ENCODE measurements at regions not wholly inside any gene's neighbourhood (a gene's known extent, or its start where the extent isn't known, plus 50 kb on each side); places are given as distances from the start of the nearest gene placed in this dataset.

DNA sequence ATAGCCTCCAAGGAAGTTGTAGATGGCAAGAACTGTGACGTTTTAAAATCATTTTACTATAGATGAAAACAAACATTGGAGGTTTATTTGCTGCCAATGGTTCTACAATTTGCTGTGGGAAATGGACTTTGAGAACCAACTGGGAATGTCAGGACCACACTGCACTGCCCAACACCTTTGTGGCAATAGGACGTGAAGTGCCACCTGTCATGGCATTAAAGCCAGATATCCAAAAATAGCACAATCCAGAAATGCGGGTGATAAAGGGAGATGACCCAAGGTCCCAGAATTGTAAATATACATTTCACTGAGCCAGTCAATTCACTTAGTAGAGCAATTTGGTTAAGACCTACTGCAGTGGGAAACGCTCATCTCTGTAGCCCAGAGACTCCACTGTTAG, 116.4 kb downstream of the MPP7 start:
- DNase-seq, result no peak
- WGBS (ENCODE audit: low lambda C conversion rate), result 29% methylated on average over 4 of the region's 4 CpGs
- Histone ChIP-seq H2AFZ (ENCODE audit: low read depth) (no peak overlapping the region), H3K4me1 (ENCODE audit: control insufficient read depth in 1 of 2, insufficient read depth in 2 of 2, low read depth in 1 of 2, low read length in 1 of 2) (no peaks in the 10 kb centered on the region), H3K4me2 (no peak overlapping the region), H3K9me2 (no peaks in the 10 kb centered on the region), H3K9me3 (no peaks in the 10 kb centered on the region), H3K79me2 (ENCODE audit: insufficient read depth) (no peaks in the 10 kb centered on the region), H3F3A (replicated peaks; ENCODE audit: insufficient read depth) (no peaks in the 10 kb centered on the region), H3K4me3 (ENCODE audit: low read depth in 2 of 2, low read length in 1 of 2) (no peak overlapping the region), H3K27me3 (ENCODE audit: insufficient read depth) (no peaks in the 10 kb centered on the region; the same call in 1 of the 2 replicates), H4K20me1 (ENCODE audit: insufficient read depth) (no peaks in the 10 kb centered on the region), H3K27ac (ENCODE audit: low read depth in 2 of 2, low read length in 1 of 2) (no peak overlapping the region), H3K36me3 (replicated peaks in 1 of 2; ENCODE audit: control insufficient read depth in 1 of 2, insufficient read depth in 2 of 2, low read length in 1 of 2) (no peaks in the 10 kb centered on the region), H3K9ac (no peak overlapping the region)
- CTCF ChIA-PET, result no interaction called here
- TF ChIP-seq YY1 (IDR thresholded peaks at IDR 0.05; ENCODE audit: low read depth) (no peak), EZH2phosphoT487 (IDR thresholded peaks at IDR 0.05; ENCODE audit: borderline replicate concordance, low read depth) (no peak), TEAD4 (IDR thresholded peaks at IDR 0.05; ENCODE audit: borderline replicate concordance, insufficient read depth) (no peak), EP300 (IDR thresholded peaks at IDR 0.05; ENCODE audit: borderline replicate concordance in 1 of 2, low read depth in 1 of 2, low read length in 1 of 2) (no peak), POLR2AphosphoS5 (IDR thresholded peaks at IDR 0.05; ENCODE audit: low read depth, low read length) (no peak)
- TF ChIP-seq, protein P1, sequence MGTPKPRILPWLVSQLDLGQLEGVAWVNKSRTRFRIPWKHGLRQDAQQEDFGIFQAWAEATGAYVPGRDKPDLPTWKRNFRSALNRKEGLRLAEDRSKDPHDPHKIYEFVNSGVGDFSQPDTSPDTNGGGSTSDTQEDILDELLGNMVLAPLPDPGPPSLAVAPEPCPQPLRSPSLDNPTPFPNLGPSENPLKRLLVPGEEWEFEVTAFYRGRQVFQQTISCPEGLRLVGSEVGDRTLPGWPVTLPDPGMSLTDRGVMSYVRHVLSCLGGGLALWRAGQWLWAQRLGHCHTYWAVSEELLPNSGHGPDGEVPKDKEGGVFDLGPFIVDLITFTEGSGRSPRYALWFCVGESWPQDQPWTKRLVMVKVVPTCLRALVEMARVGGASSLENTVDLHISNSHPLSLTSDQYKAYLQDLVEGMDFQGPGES (IDR thresholded peaks at IDR 0.05; ENCODE audit: low read depth, low read length), result no peak
- POLR2A ChIA-PET, result no interaction called here

DNA sequence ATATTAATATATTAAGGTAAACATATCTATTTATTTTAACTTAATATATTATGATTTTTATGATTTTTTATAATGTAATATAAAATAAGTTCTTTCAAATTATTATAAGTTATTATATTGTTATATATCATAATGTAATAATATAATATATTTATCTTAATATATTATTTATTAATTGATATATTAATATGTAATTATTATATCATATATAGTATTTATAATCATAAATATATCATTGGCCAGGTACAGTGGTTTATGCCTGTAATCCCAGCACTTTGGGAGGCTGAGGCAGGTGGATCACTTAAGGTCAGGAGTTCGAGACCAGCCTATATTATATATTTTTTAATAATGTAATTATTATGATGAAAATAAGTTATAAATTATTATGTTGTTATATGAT, 118.1 kb downstream of the MPP7 start:
- Histone ChIP-seq H3K4me3 (ENCODE audit: low read depth in 2 of 2, low read length in 1 of 2) (no peak overlapping the region), H2AFZ (ENCODE audit: low read depth) (no peak overlapping the region), H3K4me2 (no peak overlapping the region), H3K36me3 (replicated peaks in 1 of 2; ENCODE audit: control insufficient read depth in 1 of 2, insufficient read depth in 2 of 2, low read length in 1 of 2) (no peaks in the 10 kb centered on the region), H3K9me2 (no peaks in the 10 kb centered on the region), H4K20me1 (ENCODE audit: insufficient read depth) (no peaks in the 10 kb centered on the region), H3K79me2 (ENCODE audit: insufficient read depth) (no peaks in the 10 kb centered on the region), H3K4me1 (ENCODE audit: control insufficient read depth in 1 of 2, insufficient read depth in 2 of 2, low read depth in 1 of 2, low read length in 1 of 2) (no peaks in the 10 kb centered on the region), H3K27ac (ENCODE audit: low read depth in 2 of 2, low read length in 1 of 2) (no peak overlapping the region), H3K9ac (no peak overlapping the region), H3F3A (replicated peaks; ENCODE audit: insufficient read depth) (no peaks in the 10 kb centered on the region), H3K27me3 (ENCODE audit: insufficient read depth) (no peaks in the 10 kb centered on the region; the same call in 1 of the 2 replicates), H3K9me3 (no peaks in the 10 kb centered on the region)
- WGBS (ENCODE audit: low lambda C conversion rate), result 2% methylated on average over 1 of the region's 1 CpG
- TF ChIP-seq TAF1 (IDR thresholded peaks at IDR 0.05; ENCODE audit: borderline replicate concordance, low read depth, low read length), result no peak
- no peak for TF ChIP-seq NFIC (IDR thresholded peaks at IDR 0.05; ENCODE audit: borderline replicate concordance)
- TF ChIP-seq, protein P2, sequence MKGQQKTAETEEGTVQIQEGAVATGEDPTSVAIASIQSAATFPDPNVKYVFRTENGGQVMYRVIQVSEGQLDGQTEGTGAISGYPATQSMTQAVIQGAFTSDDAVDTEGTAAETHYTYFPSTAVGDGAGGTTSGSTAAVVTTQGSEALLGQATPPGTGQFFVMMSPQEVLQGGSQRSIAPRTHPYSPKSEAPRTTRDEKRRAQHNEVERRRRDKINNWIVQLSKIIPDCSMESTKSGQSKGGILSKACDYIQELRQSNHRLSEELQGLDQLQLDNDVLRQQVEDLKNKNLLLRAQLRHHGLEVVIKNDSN (IDR thresholded peaks at IDR 0.05; ENCODE audit: borderline replicate concordance, low read depth), result no peak
- no peak for TF ChIP-seq EP300 (IDR thresholded peaks at IDR 0.05; ENCODE audit: borderline replicate concordance in 1 of 2, low read depth in 1 of 2, low read length in 1 of 2)
- TF ChIP-seq FOXM1 (IDR thresholded peaks at IDR 0.05; ENCODE audit: low read depth), result no peak
- no peak for TF ChIP-seq MEF2A (IDR thresholded peaks at IDR 0.05; ENCODE audit: borderline replicate concordance, low read depth)
- TF ChIP-seq GATA2 (CRISPR knock-in tag; IDR thresholded peaks at IDR 0.05), result no peak
- TF ChIP-seq FOSL2 (IDR thresholded peaks at IDR 0.05; ENCODE audit: borderline replicate concordance, low read depth), result no peak
- TF ChIP-seq, protein P3, sequence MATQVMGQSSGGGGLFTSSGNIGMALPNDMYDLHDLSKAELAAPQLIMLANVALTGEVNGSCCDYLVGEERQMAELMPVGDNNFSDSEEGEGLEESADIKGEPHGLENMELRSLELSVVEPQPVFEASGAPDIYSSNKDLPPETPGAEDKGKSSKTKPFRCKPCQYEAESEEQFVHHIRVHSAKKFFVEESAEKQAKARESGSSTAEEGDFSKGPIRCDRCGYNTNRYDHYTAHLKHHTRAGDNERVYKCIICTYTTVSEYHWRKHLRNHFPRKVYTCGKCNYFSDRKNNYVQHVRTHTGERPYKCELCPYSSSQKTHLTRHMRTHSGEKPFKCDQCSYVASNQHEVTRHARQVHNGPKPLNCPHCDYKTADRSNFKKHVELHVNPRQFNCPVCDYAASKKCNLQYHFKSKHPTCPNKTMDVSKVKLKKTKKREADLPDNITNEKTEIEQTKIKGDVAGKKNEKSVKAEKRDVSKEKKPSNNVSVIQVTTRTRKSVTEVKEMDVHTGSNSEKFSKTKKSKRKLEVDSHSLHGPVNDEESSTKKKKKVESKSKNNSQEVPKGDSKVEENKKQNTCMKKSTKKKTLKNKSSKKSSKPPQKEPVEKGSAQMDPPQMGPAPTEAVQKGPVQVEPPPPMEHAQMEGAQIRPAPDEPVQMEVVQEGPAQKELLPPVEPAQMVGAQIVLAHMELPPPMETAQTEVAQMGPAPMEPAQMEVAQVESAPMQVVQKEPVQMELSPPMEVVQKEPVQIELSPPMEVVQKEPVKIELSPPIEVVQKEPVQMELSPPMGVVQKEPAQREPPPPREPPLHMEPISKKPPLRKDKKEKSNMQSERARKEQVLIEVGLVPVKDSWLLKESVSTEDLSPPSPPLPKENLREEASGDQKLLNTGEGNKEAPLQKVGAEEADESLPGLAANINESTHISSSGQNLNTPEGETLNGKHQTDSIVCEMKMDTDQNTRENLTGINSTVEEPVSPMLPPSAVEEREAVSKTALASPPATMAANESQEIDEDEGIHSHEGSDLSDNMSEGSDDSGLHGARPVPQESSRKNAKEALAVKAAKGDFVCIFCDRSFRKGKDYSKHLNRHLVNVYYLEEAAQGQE (IDR thresholded peaks at IDR 0.05; ENCODE audit: low read depth, low read length), result no peak
- TF ChIP-seq, protein P4, sequence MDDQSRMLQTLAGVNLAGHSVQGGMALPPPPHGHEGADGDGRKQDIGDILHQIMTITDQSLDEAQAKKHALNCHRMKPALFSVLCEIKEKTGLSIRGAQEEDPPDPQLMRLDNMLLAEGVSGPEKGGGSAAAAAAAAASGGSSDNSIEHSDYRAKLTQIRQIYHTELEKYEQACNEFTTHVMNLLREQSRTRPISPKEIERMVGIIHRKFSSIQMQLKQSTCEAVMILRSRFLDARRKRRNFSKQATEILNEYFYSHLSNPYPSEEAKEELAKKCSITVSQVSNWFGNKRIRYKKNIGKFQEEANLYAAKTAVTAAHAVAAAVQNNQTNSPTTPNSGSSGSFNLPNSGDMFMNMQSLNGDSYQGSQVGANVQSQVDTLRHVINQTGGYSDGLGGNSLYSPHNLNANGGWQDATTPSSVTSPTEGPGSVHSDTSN (IDR thresholded peaks at IDR 0.05), result no peak
- no peak for TF ChIP-seq RAD21 (IDR thresholded peaks at IDR 0.05; ENCODE audit: low read length)
- DNase-seq, result no peak
- CTCF ChIA-PET, result no interaction called here
- POLR2A ChIA-PET, result no interaction called here
